ENCODE measurements at regions not wholly inside any gene's neighbourhood (a gene's known extent, or its start where the extent isn't known, plus 50 kb on each side); places are given as distances from the start of the nearest gene placed in this dataset.

- no peaks in the 10 kb centered on the region for H3K36me3 ChIP-seq
- DNase-seq (ENCODE audit: extremely low spot score in 2 of 2), result no peak
- TF ChIP-seq, protein P1, sequence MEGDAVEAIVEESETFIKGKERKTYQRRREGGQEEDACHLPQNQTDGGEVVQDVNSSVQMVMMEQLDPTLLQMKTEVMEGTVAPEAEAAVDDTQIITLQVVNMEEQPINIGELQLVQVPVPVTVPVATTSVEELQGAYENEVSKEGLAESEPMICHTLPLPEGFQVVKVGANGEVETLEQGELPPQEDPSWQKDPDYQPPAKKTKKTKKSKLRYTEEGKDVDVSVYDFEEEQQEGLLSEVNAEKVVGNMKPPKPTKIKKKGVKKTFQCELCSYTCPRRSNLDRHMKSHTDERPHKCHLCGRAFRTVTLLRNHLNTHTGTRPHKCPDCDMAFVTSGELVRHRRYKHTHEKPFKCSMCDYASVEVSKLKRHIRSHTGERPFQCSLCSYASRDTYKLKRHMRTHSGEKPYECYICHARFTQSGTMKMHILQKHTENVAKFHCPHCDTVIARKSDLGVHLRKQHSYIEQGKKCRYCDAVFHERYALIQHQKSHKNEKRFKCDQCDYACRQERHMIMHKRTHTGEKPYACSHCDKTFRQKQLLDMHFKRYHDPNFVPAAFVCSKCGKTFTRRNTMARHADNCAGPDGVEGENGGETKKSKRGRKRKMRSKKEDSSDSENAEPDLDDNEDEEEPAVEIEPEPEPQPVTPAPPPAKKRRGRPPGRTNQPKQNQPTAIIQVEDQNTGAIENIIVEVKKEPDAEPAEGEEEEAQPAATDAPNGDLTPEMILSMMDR (IDR thresholded peaks at IDR 0.05), result no peak
- TF ChIP-seq POLR2AphosphoS5 (IDR thresholded peaks at IDR 0.05; ENCODE audit: insufficient read depth in 1 of 2, low read depth in 1 of 2) (no peak), POLR2A (IDR thresholded peaks at IDR 0.05) (no peak)
- intact Hi-C loops (cut with DNase I), result no loop called here
- H3K9me3 ChIP-seq, result no peaks in the 10 kb centered on the region
- H3K27ac ChIP-seq, result no peak overlapping the region
- no peaks in the 10 kb centered on the region for H3K4me1 ChIP-seq
- H3K27me3 ChIP-seq, result no peaks in the 10 kb centered on the region
- H3K4me3 ChIP-seq, result no peak overlapping the region
Measured at GRCh38 chr5:152118676-152119470, 194.2 kb upstream of the GLRA1 start.

- intact Hi-C loops (cut with DNase I), result no loop called here
- H3K27me3 ChIP-seq, result no peaks in the 10 kb centered on the region
- H3K27ac ChIP-seq, result no peak overlapping the region
- H3K36me3 ChIP-seq, result no peaks in the 10 kb centered on the region
- no peak overlapping the region for H3K4me3 ChIP-seq
- H3K4me1 ChIP-seq, result no peaks in the 10 kb centered on the region
- H3K9me3 ChIP-seq, result no peaks in the 10 kb centered on the region
- TF ChIP-seq POLR2A (IDR thresholded peaks at IDR 0.05) (no peak), POLR2AphosphoS5 (IDR thresholded peaks at IDR 0.05; ENCODE audit: insufficient read depth in 1 of 2, low read depth in 1 of 2) (no peak)
- TF ChIP-seq, protein P1 (IDR thresholded peaks at IDR 0.05), result no peak
- DNase-seq (ENCODE audit: extremely low spot score in 2 of 2), result no peak
Measured at GRCh38 chr5:152116934-152117333, 192.3 kb upstream of the GLRA1 start.

- DNase-seq (ENCODE audit: extremely low spot score in 2 of 2), result no peak
- no peaks in the 10 kb centered on the region for H3K36me3 ChIP-seq
- no peak overlapping the region for H3K27ac ChIP-seq
- no peak overlapping the region for H3K4me3 ChIP-seq
- H3K9me3 ChIP-seq, result no peaks in the 10 kb centered on the region
- no peaks in the 10 kb centered on the region for H3K27me3 ChIP-seq
- intact Hi-C loops (cut with DNase I), result no loop called here
- TF ChIP-seq POLR2A (IDR thresholded peaks at IDR 0.05), result no peak
- no peak for TF ChIP-seq POLR2AphosphoS5 (IDR thresholded peaks at IDR 0.05; ENCODE audit: insufficient read depth in 1 of 2, low read depth in 1 of 2)
- TF ChIP-seq, protein P1 (IDR thresholded peaks at IDR 0.05), result no peak
- H3K4me1 ChIP-seq, result no peaks in the 10 kb centered on the region
Measured at GRCh38 chr5:152113401-152113800, 188.8 kb upstream of the GLRA1 start.

- H3K27me3 ChIP-seq, result no peaks in the 10 kb centered on the region
- intact Hi-C loops (cut with DNase I), result no loop called here
- H3K4me1 ChIP-seq, result no peaks in the 10 kb centered on the region
- no peaks in the 10 kb centered on the region for H3K36me3 ChIP-seq
- no peak overlapping the region for H3K27ac ChIP-seq
- DNase-seq (ENCODE audit: extremely low spot score in 2 of 2), result no peak
- no peaks in the 10 kb centered on the region for H3K9me3 ChIP-seq
- TF ChIP-seq POLR2A (IDR thresholded peaks at IDR 0.05), result no peak
- TF ChIP-seq, protein P1 (IDR thresholded peaks at IDR 0.05), result no peak
- no peak overlapping the region for H3K4me3 ChIP-seq
Measured at GRCh38 chr5:152107220-152107619, 182.6 kb upstream of the GLRA1 start.

DNA sequence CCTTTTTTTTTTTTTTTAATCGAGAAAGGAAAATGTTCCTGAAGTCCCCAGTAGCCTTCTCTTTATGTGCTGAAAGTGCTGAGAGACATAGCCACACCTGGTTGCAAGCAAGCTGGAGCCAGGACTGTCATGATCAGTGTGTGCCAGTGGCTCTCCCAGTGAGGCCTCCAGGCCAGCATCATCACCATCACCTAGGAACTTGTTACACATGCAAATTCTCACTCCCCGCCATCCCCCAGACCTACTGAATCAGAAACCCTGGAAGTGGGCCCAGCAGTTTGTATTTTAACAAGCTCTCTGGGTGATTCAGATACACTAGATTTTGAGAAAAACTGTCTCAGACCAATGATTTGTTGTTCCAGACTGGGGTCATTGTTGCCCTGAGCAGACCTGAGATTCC is 181.9 kb upstream of the GLRA1 start:
- Histone ChIP-seq H3K27me3 (no peaks in the 10 kb centered on the region), H3K36me3 (no peaks in the 10 kb centered on the region), H3K4me3 (no peak overlapping the region), H3K27ac (no peak overlapping the region), H3K9me3 (no peaks in the 10 kb centered on the region), H3K4me1 (no peaks in the 10 kb centered on the region)
- intact Hi-C loops (cut with DNase I), result no loop called here
- TF ChIP-seq, protein P1 (IDR thresholded peaks at IDR 0.05), result no peak
- no peak for TF ChIP-seq POLR2AphosphoS5 (IDR thresholded peaks at IDR 0.05; ENCODE audit: insufficient read depth in 1 of 2, low read depth in 1 of 2)
- no peak for TF ChIP-seq POLR2A (IDR thresholded peaks at IDR 0.05)
- no peak for DNase-seq (ENCODE audit: extremely low spot score in 2 of 2)

Data from vagina (tissue), 2 donors.